ENCODE measurements at regions not wholly inside any gene's neighbourhood (a gene's known extent, or its start where the extent isn't known, plus 50 kb on each side); places are given as distances from the start of the nearest gene placed in this dataset.

- TF ChIP-seq CTCF (conservative IDR thresholded peaks at IDR 0.05 in 1 of 2, IDR thresholded peaks at IDR 0.05 in 1 of 2; ENCODE audit: low read depth in 1 of 2, low read length in 2 of 2) = no peak
- no peak for TF ChIP-seq EZH2 (IDR thresholded peaks at IDR 0.05; ENCODE audit: low read length, missing control alignments)
Measured at GRCh38 chr13:50715402-50716146, 127.9 kb downstream of the DLEU7 start.

All from fibroblast of lung (primary cell).